ENCODE measurements at regions not wholly inside any gene's neighbourhood (a gene's known extent, or its start where the extent isn't known, plus 50 kb on each side); places are given as distances from the start of the nearest gene placed in this dataset.

GRCh38 chr20:12737497-12737896, 271.3 kb upstream of the SPTLC3 start:
- Histone ChIP-seq H3K9me3 (replicated peaks; ENCODE audit: control insufficient read depth, insufficient read depth, low read depth, low read length) (no peaks in the 10 kb centered on the region), H3K9me1 (ENCODE audit: control insufficient read depth, insufficient read depth, low read length) (no peaks in the 10 kb centered on the region), H2AFZ (ENCODE audit: low read depth, low read length) (no peak overlapping the region), H3K36me3 (ENCODE audit: control insufficient read depth, insufficient read depth, low read length) (no peaks in the 10 kb centered on the region), H3K27me3 (ENCODE audit: control insufficient read depth in 2 of 2, insufficient read depth in 2 of 2, low read length in 2 of 2) (no peaks in the 10 kb centered on the region), H3K79me2 (ENCODE audit: control insufficient read depth, insufficient read depth, low read length) (no peaks in the 10 kb centered on the region), H3K27ac (ENCODE audit: extremely low read depth, low read depth, low read length) (no peak overlapping the region), H3K9ac (ENCODE audit: insufficient read depth in 1 of 2, low read depth in 2 of 2, low read length in 2 of 2) (no peak overlapping the region), H3K4me1 (replicated peaks in 1 of 2; ENCODE audit: control insufficient read depth in 2 of 2, insufficient read depth in 2 of 2, low read length in 2 of 2) (no peaks in the 10 kb centered on the region), H4K20me1 (replicated peaks; ENCODE audit: control insufficient read depth, insufficient read depth, low read length) (no peaks in the 10 kb centered on the region), H3K4me2 (ENCODE audit: insufficient read depth, low read length) (no peak overlapping the region), H3K4me3 (no peak overlapping the region)
- intact Hi-C loops (cut with micrococcal nuclease): no loop called here
- POLR2A ChIA-PET: no interaction called here
- no peak for DNase-seq (ENCODE audit: extremely low read depth in 1 of 4, low spot score in 3 of 4)
- ATAC-seq: no peak
- FAIRE-seq: no peak
- CTCF ChIA-PET (ENCODE audit: low intra/inter-chr PET ratio): no interaction called here
- in situ Hi-C loops (cut with MboI): no loop called here
- 5% methylated on average over 3 of the region's 4 CpGs for WGBS (ENCODE audit: insufficient coverage, low coverage, missing lambda C conversion rate)
- no TSS peak for BruUV-seq (replicated peaks)
- TF ChIP-seq ZBTB17 (CRISPR knock-in tag; IDR thresholded peaks at IDR 0.05) (no peak), BHLHE40 (IDR thresholded peaks at IDR 0.05; ENCODE audit: low read length) (no peak), SMAD1 (IDR thresholded peaks at IDR 0.05; ENCODE audit: low read depth, low read length, partially characterized antibody) (no peak), BRF1 (IDR thresholded peaks at IDR 0.05; ENCODE audit: borderline replicate concordance, extremely low read depth, insufficient read length) (no peak), ETS2 (tag; IDR thresholded peaks at IDR 0.05; ENCODE audit: borderline replicate concordance, poor library complexity, severe bottlenecking) (no peak), YY1 (IDR thresholded peaks at IDR 0.05; ENCODE audit: borderline replicate concordance in 1 of 3, control insufficient read depth in 1 of 3, extremely low read depth in 1 of 3, insufficient read depth in 3 of 3, insufficient read length in 1 of 3, insufficient replicate concordance in 2 of 3, low read depth in 1 of 3, low read length in 2 of 3) (no peak), GTF2E2 (tag; IDR thresholded peaks at IDR 0.05) (no peak), ZNF445 (CRISPR knock-in tag; IDR thresholded peaks at IDR 0.05; ENCODE audit: low read depth) (no peak), FOXM1 (IDR thresholded peaks at IDR 0.05; ENCODE audit: low read depth) (no peak), FOXM1 (CRISPR knock-in tag; IDR thresholded peaks at IDR 0.05; ENCODE audit: low read depth) (no peak)
